HG03354 (cell line): ENCODE measurements at regions not wholly inside any gene's neighbourhood (a gene's known extent, or its start where the extent isn't known, plus 50 kb on each side); places are given as distances from the start of the nearest gene placed in this dataset.

Source experiments
- ATAC-seq: cut with Tn5 transposase; IDR thresholded peaks from one replicate; pipeline ENCODE4 v1.9.1; 2021; ENCODE audit warnings: mild to moderate bottlenecking; ENCODE audit not compliant: unreplicated experiment, poor library complexity, severe bottlenecking

GRCh38 chr6:43972179-43972912 is 154.9 kb downstream of the MRPL14 start:
- ATAC-seq = no peak

DNA sequence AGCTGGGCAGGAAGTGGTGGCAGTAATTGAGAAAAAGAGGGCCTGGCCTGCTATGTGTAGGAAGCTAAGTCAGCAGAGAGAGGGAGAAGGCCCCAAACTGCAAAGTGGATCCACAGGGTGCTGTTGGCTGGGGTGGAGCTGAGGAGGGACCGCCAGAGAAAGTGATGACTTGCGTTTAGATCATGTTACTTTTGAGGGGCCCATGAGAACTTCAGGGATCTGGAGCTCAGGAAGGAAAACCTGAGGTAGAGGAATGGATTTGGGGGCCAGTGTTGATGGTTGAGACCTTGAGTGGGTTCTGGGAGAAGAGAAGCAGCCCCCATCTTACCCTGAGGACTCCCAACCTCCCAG is 155.5 kb downstream of the MRPL14 start:
- ATAC-seq = no peak

- no peak for ATAC-seq
Observed at GRCh38 chr6:43970913-43971775, 156.1 kb downstream of the MRPL14 start.

DNA sequence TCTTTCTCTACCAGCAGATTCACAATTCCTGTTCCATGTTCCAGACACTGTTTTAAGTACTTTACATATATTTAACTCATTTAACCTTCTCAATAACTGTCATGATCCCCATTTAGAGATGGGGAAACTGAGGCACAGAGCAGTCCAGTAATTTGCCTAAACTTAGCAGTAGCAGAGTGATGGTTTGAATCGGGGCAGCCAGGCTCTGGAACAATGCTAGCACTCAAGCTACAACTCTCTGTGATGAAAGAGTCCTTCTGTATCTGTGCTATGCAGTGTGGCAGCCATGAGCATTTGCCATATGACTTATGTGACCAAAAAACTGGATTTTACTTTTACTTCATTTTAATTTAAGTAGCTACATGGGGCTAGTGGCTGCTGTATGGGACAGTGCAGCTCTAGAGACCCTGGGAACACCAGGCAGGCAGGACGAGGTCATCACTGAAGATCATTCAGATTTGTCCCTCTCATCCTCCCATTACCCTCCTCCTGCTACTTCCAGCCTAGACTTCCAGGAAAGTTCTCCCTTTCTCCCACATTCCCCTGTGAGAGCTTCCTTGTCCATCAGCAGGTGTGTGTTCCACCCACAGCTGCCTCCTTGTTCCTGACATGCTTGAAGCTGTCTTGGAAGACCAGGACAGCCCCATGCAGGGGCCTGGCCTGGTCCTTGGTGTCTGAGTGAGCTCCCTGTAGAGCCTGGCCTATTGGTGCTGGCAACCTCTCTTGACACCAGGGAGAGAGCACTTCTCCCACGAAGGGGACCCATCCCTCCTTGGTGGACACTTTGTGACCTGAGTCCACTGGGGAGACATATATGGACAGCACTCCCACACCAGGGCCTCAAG is 157.0 kb downstream of the MRPL14 start:
- ATAC-seq = no peak

DNA sequence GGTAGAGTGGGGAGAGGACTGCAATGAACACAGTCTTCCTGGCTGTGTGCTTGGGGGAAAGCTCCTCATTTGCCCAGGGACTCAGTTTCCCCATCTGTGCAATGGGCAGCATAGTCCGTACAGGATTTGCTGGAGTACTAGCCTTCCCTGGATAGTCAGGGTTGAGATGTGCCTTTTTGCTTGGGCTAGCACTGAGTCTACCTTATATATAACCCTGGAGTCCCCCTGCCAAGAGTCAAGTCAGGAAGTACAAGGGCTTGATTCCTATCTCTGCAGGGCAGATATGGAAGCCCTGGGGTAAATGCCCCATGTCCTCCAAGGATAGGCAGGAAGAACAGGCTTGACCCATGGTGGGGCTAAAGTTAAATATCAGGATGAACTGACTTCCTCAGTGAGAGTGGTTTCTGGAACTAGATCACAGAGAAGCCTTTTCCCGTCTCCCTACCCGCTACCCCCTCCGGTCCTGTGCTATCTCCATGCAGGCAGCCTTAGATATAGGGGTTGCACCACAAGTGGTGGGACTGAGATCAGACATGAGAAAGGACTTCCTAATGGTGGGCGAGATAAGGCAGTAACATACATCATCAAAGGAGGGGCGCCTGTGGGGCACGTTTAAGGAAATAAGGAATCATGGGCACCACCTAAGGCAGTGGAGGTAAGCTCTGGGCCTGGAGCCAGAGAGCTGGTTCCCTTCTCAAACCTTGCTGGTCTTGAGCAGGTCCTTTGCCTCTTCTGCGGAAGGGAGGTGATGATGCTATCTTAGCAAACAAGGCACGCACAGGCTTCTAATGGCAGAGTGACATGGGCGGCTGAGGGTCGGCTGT is 157.9 kb downstream of the MRPL14 start:
- ATAC-seq = no peak

- ATAC-seq = no peak
Observed at GRCh38 chr6:43968110-43968965, 158.9 kb downstream of the MRPL14 start.

- ATAC-seq = no peak
Observed at GRCh38 chr6:43967719-43968091, 159.5 kb downstream of the MRPL14 start.

- no peak for ATAC-seq
Observed at GRCh38 chr6:43966853-43967718, 160.2 kb downstream of the MRPL14 start.

DNA sequence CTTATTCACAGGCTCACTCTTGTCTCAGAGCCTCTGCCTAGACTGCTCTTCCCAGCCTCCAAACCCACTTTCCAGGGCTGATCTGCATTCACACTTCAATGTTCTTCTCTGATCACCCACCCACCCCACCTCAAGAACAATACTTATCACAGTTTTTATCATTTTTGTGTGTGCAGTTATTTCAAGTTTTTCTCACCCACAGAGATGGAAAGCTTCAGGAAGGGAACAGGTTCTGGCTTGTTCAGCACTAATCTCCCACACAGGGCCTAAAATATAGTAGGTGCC is 160.9 kb downstream of the MRPL14 start:
- no peak for ATAC-seq

GRCh38 chr6:43965628-43966373 is 161.5 kb downstream of the MRPL14 start:
- ATAC-seq = no peak

GRCh38 chr6:43964659-43965570 is 162.3 kb downstream of the MRPL14 start:
- no peak for ATAC-seq

- ATAC-seq = no peak
Observed at GRCh38 chr6:43963877-43964658, 163.2 kb downstream of the MRPL14 start.

- ATAC-seq = no peak
Observed at GRCh38 chr6:43963203-43963602, 164.0 kb downstream of the MRPL14 start.

GRCh38 chr6:43962458-43962857 is 164.8 kb downstream of the MRPL14 start:
- ATAC-seq = no peak

DNA sequence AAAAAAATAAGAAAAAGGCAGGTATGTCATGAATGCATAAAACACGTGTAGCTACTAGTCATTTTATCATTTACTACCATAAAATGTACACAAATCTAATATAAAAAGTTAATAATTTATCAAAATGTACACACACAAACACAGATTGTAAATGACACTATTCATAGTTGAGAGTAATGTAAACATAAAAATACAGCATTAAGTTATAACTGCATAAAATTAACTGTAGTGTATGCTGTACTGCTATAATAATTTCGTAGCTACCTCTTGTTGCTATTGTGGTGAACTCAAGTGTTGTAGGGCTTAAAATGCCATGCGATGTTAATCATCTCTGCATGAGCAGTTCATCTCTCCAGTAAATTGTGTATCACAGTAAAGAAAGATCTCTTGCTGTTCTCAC is 170.0 kb downstream of the MRPL14 start:
- no peak for ATAC-seq

- no peak for ATAC-seq
Observed at GRCh38 chr6:43956478-43956877, 170.8 kb downstream of the MRPL14 start.
